ENCODE measurements at regions not wholly inside any gene's neighbourhood (a gene's known extent, or its start where the extent isn't known, plus 50 kb on each side); places are given as distances from the start of the nearest gene placed in this dataset.

- ChIA-PET CTCF (interaction anchor here (0.6 kb wide), 1 partner anchor 10 kb away, joined by 3 read pairs; no protein-coding TSS in a partner anchor), POLR2A (no interaction called here)
- TF ChIP-seq TARDBP (IDR thresholded peaks at IDR 0.05) = no peak
- TF ChIP-seq NFRKB (IDR thresholded peaks at IDR 0.05) = no peak
- TF ChIP-seq PKNOX1 (IDR thresholded peaks at IDR 0.05) = no peak
- TF ChIP-seq L3MBTL2 (conservative IDR thresholded peaks at IDR 0.05) = no peak
- no peak for TF ChIP-seq ELF4 (IDR thresholded peaks at IDR 0.05)
- TF ChIP-seq CTBP1 (IDR thresholded peaks at IDR 0.05; ENCODE audit: borderline replicate concordance) = no peak
- TF ChIP-seq ZNF384 (IDR thresholded peaks at IDR 0.05) = no peak
- TF ChIP-seq SP1 (IDR thresholded peaks at IDR 0.05) = no peak
- no peak for TF ChIP-seq LEF1 (IDR thresholded peaks at IDR 0.05; ENCODE audit: borderline replicate concordance)
- TF ChIP-seq FOXA1 (IDR thresholded peaks at IDR 0.05) = no peak
- TF ChIP-seq SUZ12 (IDR thresholded peaks at IDR 0.05) = no peak
- TF ChIP-seq HDGF (IDR thresholded peaks at IDR 0.05; ENCODE audit: borderline replicate concordance) = no peak
- no peak for TF ChIP-seq ARNT (IDR thresholded peaks at IDR 0.05)
- no peak for TF ChIP-seq BHLHE40 (IDR thresholded peaks at IDR 0.05; ENCODE audit: borderline replicate concordance)
- DNase-seq (ENCODE audit: extremely low spot score) = no peak
These were observed 260.4 kb upstream of the DPYD start for GRCh38 chr1:98181036-98181764.

- no peak for DNase-seq (ENCODE audit: extremely low spot score)
- ChIA-PET CTCF (interaction anchor here (0.6 kb wide), 1 partner anchor 812 kb away, joined by 3 read pairs; no protein-coding TSS in a partner anchor), POLR2A (no interaction called here)
- TF ChIP-seq SUZ12 (IDR thresholded peaks at IDR 0.05) = no peak
- no peak for TF ChIP-seq FOXK2 (IDR thresholded peaks at IDR 0.05)
- no peak for TF ChIP-seq NFRKB (IDR thresholded peaks at IDR 0.05)
- TF ChIP-seq ZNF384 (IDR thresholded peaks at IDR 0.05) = no peak
- no peak for TF ChIP-seq ELF4 (IDR thresholded peaks at IDR 0.05)
- TF ChIP-seq CTBP1 (IDR thresholded peaks at IDR 0.05; ENCODE audit: borderline replicate concordance) = no peak
- no peak for TF ChIP-seq TARDBP (IDR thresholded peaks at IDR 0.05)
- no peak for TF ChIP-seq SP1 (IDR thresholded peaks at IDR 0.05)
These were observed 258.4 kb upstream of the DPYD start for GRCh38 chr1:98179151-98179773.

GRCh38 chr1:98177751-98178150 is 256.9 kb upstream of the DPYD start:
- no peak for DNase-seq (ENCODE audit: extremely low spot score)
- no peak for TF ChIP-seq PKNOX1 (IDR thresholded peaks at IDR 0.05)
- no peak for TF ChIP-seq LEF1 (IDR thresholded peaks at IDR 0.05; ENCODE audit: borderline replicate concordance)
- TF ChIP-seq ELF4 (IDR thresholded peaks at IDR 0.05) = no peak
- TF ChIP-seq TARDBP (IDR thresholded peaks at IDR 0.05) = no peak
- TF ChIP-seq NFRKB (IDR thresholded peaks at IDR 0.05) = no peak
- TF ChIP-seq SUZ12 (IDR thresholded peaks at IDR 0.05) = no peak
- TF ChIP-seq FOXA1 (IDR thresholded peaks at IDR 0.05) = no peak
- no peak for TF ChIP-seq SP1 (IDR thresholded peaks at IDR 0.05)
- no peak for TF ChIP-seq FOXM1 (IDR thresholded peaks at IDR 0.05; ENCODE audit: borderline replicate concordance)
- no peak for TF ChIP-seq CTBP1 (IDR thresholded peaks at IDR 0.05; ENCODE audit: borderline replicate concordance)
- TF ChIP-seq L3MBTL2 (conservative IDR thresholded peaks at IDR 0.05) = no peak
- TF ChIP-seq HDGF (IDR thresholded peaks at IDR 0.05; ENCODE audit: borderline replicate concordance) = no peak
- no peak for TF ChIP-seq ARNT (IDR thresholded peaks at IDR 0.05)
- no peak for TF ChIP-seq FOXK2 (IDR thresholded peaks at IDR 0.05)
- CTCF ChIA-PET = no interaction called here
- POLR2A ChIA-PET = no interaction called here

GRCh38 chr1:98176936-98177335 is 256.1 kb upstream of the DPYD start:
- ChIA-PET POLR2A (no interaction called here), CTCF (no interaction called here)
- DNase-seq (ENCODE audit: extremely low spot score) = no peak
- TF ChIP-seq NFRKB (IDR thresholded peaks at IDR 0.05) = no peak
- no peak for TF ChIP-seq HDGF (IDR thresholded peaks at IDR 0.05; ENCODE audit: borderline replicate concordance)
- no peak for TF ChIP-seq FOXK2 (IDR thresholded peaks at IDR 0.05)
- TF ChIP-seq TARDBP (IDR thresholded peaks at IDR 0.05) = no peak
- TF ChIP-seq FOXM1 (IDR thresholded peaks at IDR 0.05; ENCODE audit: borderline replicate concordance) = no peak
- TF ChIP-seq ARNT (IDR thresholded peaks at IDR 0.05) = no peak
- TF ChIP-seq BHLHE40 (IDR thresholded peaks at IDR 0.05; ENCODE audit: borderline replicate concordance) = no peak
- no peak for TF ChIP-seq L3MBTL2 (conservative IDR thresholded peaks at IDR 0.05)
- TF ChIP-seq SUZ12 (IDR thresholded peaks at IDR 0.05) = no peak

- no peak for DNase-seq (ENCODE audit: extremely low spot score)
- TF ChIP-seq LEF1 (IDR thresholded peaks at IDR 0.05; ENCODE audit: borderline replicate concordance) = no peak
- no peak for TF ChIP-seq PKNOX1 (IDR thresholded peaks at IDR 0.05)
- no peak for TF ChIP-seq SUZ12 (IDR thresholded peaks at IDR 0.05)
- no peak for TF ChIP-seq ARNT (IDR thresholded peaks at IDR 0.05)
- no peak for TF ChIP-seq CTBP1 (IDR thresholded peaks at IDR 0.05; ENCODE audit: borderline replicate concordance)
- TF ChIP-seq TARDBP (IDR thresholded peaks at IDR 0.05) = no peak
- TF ChIP-seq L3MBTL2 (conservative IDR thresholded peaks at IDR 0.05) = no peak
- TF ChIP-seq HDGF (IDR thresholded peaks at IDR 0.05; ENCODE audit: borderline replicate concordance) = no peak
- no peak for TF ChIP-seq NFRKB (IDR thresholded peaks at IDR 0.05)
- no peak for TF ChIP-seq FOXK2 (IDR thresholded peaks at IDR 0.05)
- no peak for TF ChIP-seq ELF4 (IDR thresholded peaks at IDR 0.05)
- no peak for TF ChIP-seq ZNF384 (IDR thresholded peaks at IDR 0.05)
- TF ChIP-seq FOXM1 (IDR thresholded peaks at IDR 0.05; ENCODE audit: borderline replicate concordance) = no peak
- no peak for TF ChIP-seq BHLHE40 (IDR thresholded peaks at IDR 0.05; ENCODE audit: borderline replicate concordance)
- no peak for TF ChIP-seq SP1 (IDR thresholded peaks at IDR 0.05)
- no peak for TF ChIP-seq FOXA1 (IDR thresholded peaks at IDR 0.05)
- POLR2A ChIA-PET = no interaction called here
- CTCF ChIA-PET = no interaction called here
These were observed 255.6 kb upstream of the DPYD start for GRCh38 chr1:98176414-98176813.
